Neural cell (in vitro differentiated cells): ENCODE measurements at regions not wholly inside any gene's neighbourhood (a gene's known extent, or its start where the extent isn't known, plus 50 kb on each side); places are given as distances from the start of the nearest gene placed in this dataset.

Experiments used
- H2AFZ ChIP-seq: fragments of 200-600, 300-800 bp; sonication (generic), shearing (Covaris generic); 2 replicates; pipeline ENCODE4 v1.6.0; 2014; ENCODE audit warnings: low read depth, mild to moderate bottlenecking, antibody characterized with exemption, low read length, moderate library complexity
- H3F3A ChIP-seq: fragments of 200-600 bp; shearing (Covaris generic); 2 replicates; pipeline ENCODE4 v1.6.1; 2016; ENCODE audit warnings: mild to moderate bottlenecking, moderate library complexity, mixed read lengths, antibody characterized with exemption, low read length; ENCODE audit not compliant: insufficient read depth, poor library complexity, severe bottlenecking
- H3K27ac ChIP-seq: fragments of 200-600, 300-800 bp; sonication (generic), shearing (Covaris generic); 2 replicates; pipeline ENCODE4 v1.5.1; 2014; ENCODE audit warnings: mild to moderate bottlenecking, low read length, moderate library complexity
- H3K27me3 ChIP-seq: fragments of 300-800, 200-600 bp; sonication (generic), shearing (Covaris generic); 2 replicates; pipeline ENCODE4 v1.6.0; 2014; ENCODE audit warnings: mild to moderate bottlenecking, low read depth, low read length, moderate library complexity; ENCODE audit not compliant: insufficient read depth
- H3K36me3 ChIP-seq: fragments of 300-800, 200-600 bp; sonication (generic), shearing (Covaris generic); 2 replicates; pipeline ENCODE4 v1.5.1; 2014; ENCODE audit warnings: mild to moderate bottlenecking, antibody characterized with exemption, low read length, moderate library complexity; ENCODE audit not compliant: insufficient read depth
- H3K4me2 ChIP-seq: fragments of 300-800, 200-600 bp; sonication (generic), shearing (Covaris generic); 2 replicates; pipeline ENCODE4 v1.6.0; 2014; ENCODE audit warnings: mild to moderate bottlenecking, low read length
- H3K4me3 ChIP-seq: fragments of 300-800, 200-600 bp; sonication (generic), shearing (Covaris generic); 2 replicates; pipeline ENCODE4 v1.5.1; 2014; ENCODE audit warnings: mild to moderate bottlenecking, low read length, moderate library complexity
- H3K79me2 ChIP-seq: fragments of 200-600 bp; shearing (Covaris generic); replicated peaks from 2 replicates; pipeline ENCODE4 v1.6.0; 2014; ENCODE audit warnings: mild to moderate bottlenecking, low read length, moderate library complexity; ENCODE audit not compliant: insufficient read depth
- H3K9ac ChIP-seq: fragments of 300-800, 200-600 bp; sonication (generic), shearing (Covaris generic); 2 replicates; pipeline ENCODE4 v1.6.1; 2016; ENCODE audit warnings: mild to moderate bottlenecking, low read length, mixed read lengths
- H3K9me2 ChIP-seq: fragments of 200-600 bp; shearing (Covaris generic); 2 replicates; pipeline ENCODE4 v1.6.1; 2016; ENCODE audit warnings: mild to moderate bottlenecking, low read length, mixed read lengths; ENCODE audit not compliant: insufficient read depth
- H3K9me3 ChIP-seq: fragments of 200-600, 300-800 bp; sonication (generic), shearing (Covaris generic); 2 replicates; pipeline ENCODE4 v1.6.1; 2016; ENCODE audit warnings: mild to moderate bottlenecking, mixed run types, low read length, moderate library complexity, mixed read lengths
- H4K20me1 ChIP-seq: fragments of 200-600 bp; shearing (Covaris generic); 2 replicates; pipeline ENCODE4 v1.6.1; 2016; ENCODE audit warnings: mild to moderate bottlenecking, mixed run types; ENCODE audit not compliant: insufficient read depth
- CTCF ChIP-seq: fragments of 450-650 bp; IDR thresholded peaks from 2 replicates; pipeline ENCODE4 v1.5.1; 2014; ENCODE audit warnings: antibody characterized with exemption, mild to moderate bottlenecking, moderate library complexity; ENCODE audit not compliant: poor library complexity, severe bottlenecking
- EP300 ChIP-seq: fragments of 450-650 bp; conservative IDR thresholded peaks from 2 replicates; pipeline ENCODE4 v1.6.1; 2014; ENCODE audit warnings: antibody characterized with exemption, mild to moderate bottlenecking, moderate library complexity; ENCODE audit not compliant: poor library complexity, severe bottlenecking
- EZH2 ChIP-seq: fragments of 200-600, 300-800 bp; shearing (Covaris generic), sonication (generic); IDR thresholded peaks from 2 replicates; pipeline ENCODE4 v1.6.1; 2014; ENCODE audit warnings: antibody characterized with exemption, low read length, borderline replicate concordance, mild to moderate bottlenecking; ENCODE audit not compliant: insufficient read depth, poor library complexity, severe bottlenecking
- MXI1 ChIP-seq: fragments of 450-650 bp; conservative IDR thresholded peaks from 2 replicates; pipeline ENCODE4 v1.6.1; 2014; ENCODE audit warnings: antibody characterized with exemption, mild to moderate bottlenecking; ENCODE audit not compliant: poor library complexity, severe bottlenecking
- POLR2AphosphoS5 ChIP-seq: IDR thresholded peaks from 2 replicates; pipeline ENCODE4 v1.6.1; 2012
- RAD21 ChIP-seq: fragments of 450-650 bp; conservative IDR thresholded peaks from 2 replicates; pipeline ENCODE4 v1.6.1; 2014; ENCODE audit warnings: antibody characterized with exemption, mild to moderate bottlenecking, moderate library complexity
- REST ChIP-seq: IDR thresholded peaks from 2 replicates; pipeline ENCODE4 v1.6.1; 2012; ENCODE audit warnings: borderline replicate concordance
- SMC3 ChIP-seq: fragments of 450-650 bp; conservative IDR thresholded peaks from 2 replicates; pipeline ENCODE4 v1.6.1; 2014; ENCODE audit warnings: antibody characterized with exemption, mild to moderate bottlenecking, moderate library complexity; ENCODE audit not compliant: poor library complexity
- TAF1 ChIP-seq: IDR thresholded peaks from 2 replicates; pipeline ENCODE4 v1.6.1; 2012; ENCODE audit warnings: low read depth

GRCh38 chr10:33036670-33037069 is 78.6 kb upstream of the ITGB1 start:
- Histone ChIP-seq H3K27ac (no peak overlapping the region), H3K4me2 (no peak overlapping the region), H3K9ac (no peak overlapping the region), H3K36me3 (no peaks in the 10 kb centered on the region), H3F3A (no peaks in the 10 kb centered on the region), H3K9me3 (no peaks in the 10 kb centered on the region), H4K20me1 (no peaks in the 10 kb centered on the region), H3K9me2 (no peaks in the 10 kb centered on the region), H2AFZ (no peak overlapping the region), H3K4me3 (no peak overlapping the region), H3K79me2 (no peaks in the 10 kb centered on the region), H3K27me3 (no peaks in the 10 kb centered on the region)
- TF ChIP-seq MXI1 (no peak), TAF1 (no peak), EP300 (no peak), POLR2AphosphoS5 (no peak), EZH2 (no peak), SMC3 (no peak), REST (no peak), RAD21 (no peak), CTCF (no peak)

GRCh38 chr10:33035411-33035810 is 77.4 kb upstream of the ITGB1 start:
- H3K4me3 ChIP-seq = no peak overlapping the region
- H3K4me2 ChIP-seq = no peak overlapping the region
- no peaks in the 10 kb centered on the region for H3K36me3 ChIP-seq
- H4K20me1 ChIP-seq = no peaks in the 10 kb centered on the region
- H3K9me2 ChIP-seq = no peaks in the 10 kb centered on the region
- no peak overlapping the region for H3K27ac ChIP-seq
- no peak overlapping the region for H3K9ac ChIP-seq
- H3F3A ChIP-seq = no peaks in the 10 kb centered on the region
- no peaks in the 10 kb centered on the region for H3K9me3 ChIP-seq
- H3K79me2 ChIP-seq = no peaks in the 10 kb centered on the region
- no peak for TF ChIP-seq EZH2
- no peak for TF ChIP-seq REST
- TF ChIP-seq RAD21 = no peak
- no peak for TF ChIP-seq POLR2AphosphoS5
- TF ChIP-seq EP300 = no peak
- TF ChIP-seq MXI1 = no peak
- no peak for TF ChIP-seq TAF1
- no peak for TF ChIP-seq CTCF
- no peak for TF ChIP-seq SMC3
- no peak overlapping the region for H2AFZ ChIP-seq
- no peaks in the 10 kb centered on the region for H3K27me3 ChIP-seq
